HCT116 (cell line): ENCODE measurements at regions not wholly inside any gene's neighbourhood (a gene's known extent, or its start where the extent isn't known, plus 50 kb on each side); places are given as distances from the start of the nearest gene placed in this dataset.

Source experiments
- CBX3 ChIP-seq: IDR thresholded peaks from 2 replicates; pipeline ENCODE4 v1.6.1; 2012; ENCODE audit warnings: low read depth
- CTCF ChIP-seq, 3 experiments: fragments of 200-600 bp in 1 of 3; sonication (generic) in 1 of 3; IDR thresholded peaks in 2 of 3; conservative IDR thresholded peaks in 1 of 3; 2 replicates each; pipeline ENCODE4 v1.5.1; 2012 to 2017; ENCODE audit warnings: low read depth in 2 of 3, low read length in 2 of 3, antibody characterized with exemption in 1 of 3, borderline replicate concordance in 1 of 3, control low read depth in 1 of 3, mild to moderate bottlenecking in 1 of 3, mixed read lengths in 1 of 3, mixed run types in 1 of 3, moderate library complexity in 1 of 3; ENCODE audit not compliant: insufficient read depth in 1 of 3
- MAX ChIP-seq: IDR thresholded peaks from 2 replicates; pipeline ENCODE4 v1.6.1; 2012
- POLR2A ChIP-seq: IDR thresholded peaks from 2 replicates; pipeline ENCODE4 v1.7.0; 2011; ENCODE audit warnings: borderline replicate concordance; ENCODE audit not compliant: insufficient read depth, insufficient read length; ENCODE audit errors: extremely low read depth
- POLR2AphosphoS5 ChIP-seq: IDR thresholded peaks from 2 replicates; pipeline ENCODE4 v1.6.1; 2011; ENCODE audit warnings: mild to moderate bottlenecking, low read depth, low read length, moderate library complexity
- YY1 ChIP-seq: IDR thresholded peaks from 2 replicates; pipeline ENCODE4 v1.6.1; 2011; ENCODE audit warnings: low read length, low read depth, moderate library complexity, mild to moderate bottlenecking; ENCODE audit not compliant: insufficient replicate concordance; ENCODE audit errors: extremely low read depth
- ZNF274 ChIP-seq: fragments of 200-500 bp; sonication (Bioruptor generic); IDR thresholded peaks from 2 replicates; pipeline ENCODE4 v1.6.1; 2014; ENCODE audit warnings: mild to moderate bottlenecking, low read depth, low read length, inconsistent platforms

GRCh38 chr3:154818676-154819255 lies 261.4 kb upstream of the MME start:
- no peak for TF ChIP-seq MAX
- TF ChIP-seq POLR2A = no peak
- TF ChIP-seq ZNF274 = no peak
- TF ChIP-seq POLR2AphosphoS5 = no peak
- TF ChIP-seq CTCF (IDR thresholded peaks at IDR 0.05 in 2 of 3, conservative IDR thresholded peaks at IDR 0.05 in 1 of 3; ENCODE audit: borderline replicate concordance in 1 of 3, insufficient read depth in 1 of 3, low read depth in 2 of 3, low read length in 2 of 3) = no peak
- TF ChIP-seq CBX3 = no peak
- no peak for TF ChIP-seq YY1
